ENCODE measurements at regions not wholly inside any gene's neighbourhood (a gene's known extent, or its start where the extent isn't known, plus 50 kb on each side); places are given as distances from the start of the nearest gene placed in this dataset.

DNA sequence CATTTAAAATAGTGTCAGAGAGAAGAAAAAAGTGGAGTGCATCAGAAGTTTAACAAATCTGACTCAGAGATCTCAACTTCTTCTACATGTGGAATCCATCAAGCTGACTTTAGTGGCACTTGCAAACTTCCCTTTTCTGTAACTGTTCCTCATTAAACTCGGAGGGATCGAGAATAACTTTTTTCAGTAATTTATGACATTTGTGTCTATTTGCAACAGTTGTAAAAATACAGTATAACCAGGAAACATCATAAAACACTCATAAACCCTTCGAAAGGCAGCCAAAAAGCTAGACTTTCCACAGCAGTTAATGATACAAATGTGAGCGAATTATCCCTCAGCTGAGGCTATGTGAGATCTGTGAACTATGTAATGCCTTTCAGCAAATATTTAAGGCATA, 1936.8 kb upstream of the SEL1L start (continued):
- TF ChIP-seq ATF2 (tag by site-specific recombination; IDR thresholded peaks at IDR 0.05; ENCODE audit: low read depth): no peak

DNA sequence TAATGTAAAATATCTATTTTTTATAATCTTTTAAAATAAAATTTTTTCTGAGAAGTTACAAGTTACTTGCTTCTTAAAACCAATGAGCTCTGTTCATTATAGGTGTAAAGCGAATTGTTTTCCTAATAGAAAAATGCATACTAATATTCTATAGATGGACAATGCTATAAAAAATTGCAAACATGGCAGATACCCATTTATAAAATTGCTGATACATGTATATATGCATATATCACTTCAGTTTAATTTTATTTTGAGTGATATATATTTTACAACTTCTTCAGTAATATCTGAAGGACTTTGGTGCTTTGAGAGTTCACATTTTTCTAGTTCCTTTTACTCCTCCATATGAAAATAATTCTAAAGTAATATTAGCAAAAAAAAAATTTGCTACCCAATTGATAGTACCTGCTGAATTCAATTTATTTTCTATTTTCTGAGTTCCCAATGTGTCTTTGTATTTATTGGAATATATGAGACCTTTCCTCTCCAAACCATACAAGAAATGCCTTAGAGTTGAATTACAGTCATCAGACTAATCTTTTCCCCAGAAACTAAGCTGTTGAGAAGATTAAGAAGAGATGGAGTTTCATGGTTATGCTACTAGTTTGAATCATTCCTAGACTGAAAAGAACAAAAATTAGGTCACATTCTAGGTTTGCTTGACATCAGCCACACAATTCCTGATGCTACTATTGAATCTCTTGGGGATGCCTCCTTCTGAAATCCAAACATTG, 1937.5 kb upstream of the SEL1L start:
- no peaks in the 10 kb centered on the region for H3K9me3 ChIP-seq (ENCODE audit: control insufficient read depth, insufficient read depth, low read depth, low read length)
- TF ChIP-seq ZNF792 (tag by site-specific recombination; IDR thresholded peaks at IDR 0.05) (no peak), REST (tag by site-specific recombination; IDR thresholded peaks at IDR 0.05) (no peak), ZNF398 (tag by site-specific recombination; IDR thresholded peaks at IDR 0.05) (no peak), ZNF121 (tag by site-specific recombination; IDR thresholded peaks at IDR 0.05) (no peak), ZNF18 (tag by site-specific recombination; IDR thresholded peaks at IDR 0.05) (no peak), ZNF449 (tag by site-specific recombination; IDR thresholded peaks at IDR 0.05) (no peak), ZNF16 (tag by site-specific recombination; IDR thresholded peaks at IDR 0.05; ENCODE audit: low read depth) (no peak), SP2 (tag by site-specific recombination; IDR thresholded peaks at IDR 0.05) (no peak), ZFP3 (tag by site-specific recombination; IDR thresholded peaks at IDR 0.05; ENCODE audit: low read depth) (no peak), ZNF26 (tag by site-specific recombination; IDR thresholded peaks at IDR 0.05) (no peak)
- TF ChIP-seq, protein P1, sequence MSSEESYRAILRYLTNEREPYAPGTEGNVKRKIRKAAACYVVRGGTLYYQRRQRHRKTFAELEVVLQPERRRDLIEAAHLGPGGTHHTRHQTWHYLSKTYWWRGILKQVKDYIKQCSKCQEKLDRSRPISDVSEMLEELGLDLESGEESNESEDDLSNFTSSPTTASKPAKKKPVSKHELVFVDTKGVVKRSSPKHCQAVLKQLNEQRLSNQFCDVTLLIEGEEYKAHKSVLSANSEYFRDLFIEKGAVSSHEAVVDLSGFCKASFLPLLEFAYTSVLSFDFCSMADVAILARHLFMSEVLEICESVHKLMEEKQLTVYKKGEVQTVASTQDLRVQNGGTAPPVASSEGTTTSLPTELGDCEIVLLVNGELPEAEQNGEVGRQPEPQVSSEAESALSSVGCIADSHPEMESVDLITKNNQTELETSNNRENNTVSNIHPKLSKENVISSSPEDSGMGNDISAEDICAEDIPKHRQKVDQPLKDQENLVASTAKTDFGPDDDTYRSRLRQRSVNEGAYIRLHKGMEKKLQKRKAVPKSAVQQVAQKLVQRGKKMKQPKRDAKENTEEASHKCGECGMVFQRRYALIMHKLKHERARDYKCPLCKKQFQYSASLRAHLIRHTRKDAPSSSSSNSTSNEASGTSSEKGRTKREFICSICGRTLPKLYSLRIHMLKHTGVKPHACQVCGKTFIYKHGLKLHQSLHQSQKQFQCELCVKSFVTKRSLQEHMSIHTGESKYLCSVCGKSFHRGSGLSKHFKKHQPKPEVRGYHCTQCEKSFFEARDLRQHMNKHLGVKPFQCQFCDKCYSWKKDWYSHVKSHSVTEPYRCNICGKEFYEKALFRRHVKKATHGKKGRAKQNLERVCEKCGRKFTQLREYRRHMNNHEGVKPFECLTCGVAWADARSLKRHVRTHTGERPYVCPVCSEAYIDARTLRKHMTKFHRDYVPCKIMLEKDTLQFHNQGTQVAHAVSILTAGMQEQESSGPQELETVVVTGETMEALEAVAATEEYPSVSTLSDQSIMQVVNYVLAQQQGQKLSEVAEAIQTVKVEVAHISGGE (tag by site-specific recombination; conservative IDR thresholded peaks at IDR 0.05; ENCODE audit: low read depth): no peak
- TF ChIP-seq, protein P2, sequence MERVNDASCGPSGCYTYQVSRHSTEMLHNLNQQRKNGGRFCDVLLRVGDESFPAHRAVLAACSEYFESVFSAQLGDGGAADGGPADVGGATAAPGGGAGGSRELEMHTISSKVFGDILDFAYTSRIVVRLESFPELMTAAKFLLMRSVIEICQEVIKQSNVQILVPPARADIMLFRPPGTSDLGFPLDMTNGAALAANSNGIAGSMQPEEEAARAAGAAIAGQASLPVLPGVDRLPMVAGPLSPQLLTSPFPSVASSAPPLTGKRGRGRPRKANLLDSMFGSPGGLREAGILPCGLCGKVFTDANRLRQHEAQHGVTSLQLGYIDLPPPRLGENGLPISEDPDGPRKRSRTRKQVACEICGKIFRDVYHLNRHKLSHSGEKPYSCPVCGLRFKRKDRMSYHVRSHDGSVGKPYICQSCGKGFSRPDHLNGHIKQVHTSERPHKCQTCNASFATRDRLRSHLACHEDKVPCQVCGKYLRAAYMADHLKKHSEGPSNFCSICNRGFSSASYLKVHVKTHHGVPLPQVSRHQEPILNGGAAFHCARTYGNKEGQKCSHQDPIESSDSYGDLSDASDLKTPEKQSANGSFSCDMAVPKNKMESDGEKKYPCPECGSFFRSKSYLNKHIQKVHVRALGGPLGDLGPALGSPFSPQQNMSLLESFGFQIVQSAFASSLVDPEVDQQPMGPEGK (tag by site-specific recombination; IDR thresholded peaks at IDR 0.05): no peak
- ChIA-PET CTCF (interaction anchor here (0.6 kb wide), 1 partner anchor 421 kb away, joined by 3 read pairs; no protein-coding TSS in a partner anchor), POLR2A (no interaction called here)
- H3K4me1 ChIP-seq (ENCODE audit: control insufficient read depth, insufficient read depth, low read length): no peaks in the 10 kb centered on the region
- no peak overlapping the region for H3K27ac ChIP-seq (ENCODE audit: extremely low read depth, low read depth, low read length)
- no peak overlapping the region for H3K4me3 ChIP-seq (ENCODE audit: low read depth, low read length)
- H3K36me3 ChIP-seq (ENCODE audit: control insufficient read depth in 2 of 2, insufficient read depth in 1 of 2, low read length in 2 of 2): no peaks in the 10 kb centered on the region
